HepG2 (cell line): ENCODE measurements at regions not wholly inside any gene's neighbourhood (a gene's known extent, or its start where the extent isn't known, plus 50 kb on each side); places are given as distances from the start of the nearest gene placed in this dataset.

ENCODE experiments used
- ATAC-seq: fragments of 200-7000 bp; cut with Tn5 transposase; 3 replicates; pipeline ENCODE4 v1.9.1; 2020; ENCODE audit warnings: mild to moderate bottlenecking, moderate library complexity
- BruUV-seq: library from RNA; stranded (reverse); fragments of 400-500 nt; replicated peaks from 2 replicates; lab custom pipeline; 2021; lab: Mats Ljungman, UMichigan
- CTCF ChIA-PET: fragments of 300-600 bp; formaldehyde crosslinking; extraction: SDS; loops from one replicate; lab custom pipeline; 2021; ENCODE audit warnings: low total read pairs, inconsistent platforms, low intra/inter-chr PET ratio; lab: Yijun Ruan, JAX
- POLR2A ChIA-PET: fragments of 350-600 bp; sonication (Branson Sonifier 250); formaldehyde crosslinking; loops from one replicate; lab custom pipeline; 2020; ENCODE audit warnings: antibody characterized with exemption, inconsistent platforms; lab: Yijun Ruan, JAX
- DNase-seq: peaks from one replicate; pipeline ENCODE4 v3.0.0-alpha.2; 2015; ENCODE audit warnings: low spot score
- FAIRE-seq: peaks from 3 replicates; lab custom pipeline; 2011; peaks lifted over from hg19 to GRCh38; lab: Jason Lieb, UNC
- H2AFZ ChIP-seq: one replicate; pipeline ENCODE4 v1.6.1; 2011; ENCODE audit warnings: low read length, inconsistent platforms
- H3K27ac ChIP-seq: fragments of 300-600 bp; 3 replicates; pipeline ENCODE4 v1.8.0; 2011; ENCODE audit warnings: mixed run types, mild to moderate bottlenecking, mixed read lengths, low read length, inconsistent platforms; ENCODE audit not compliant: insufficient read depth; ENCODE audit errors: extremely low read length
- H3K27me3 ChIP-seq, 2 experiments: fragments of 200-600 bp in 1 of 2; 2 replicates in 1 of 2; 3 replicates in 1 of 2; pipeline versions ENCODE4 v1.6.0 to v1.8.0; 2011; ENCODE audit warnings: low read length in 2 of 2, mild to moderate bottlenecking in 2 of 2, moderate library complexity in 2 of 2, inconsistent platforms in 1 of 2; ENCODE audit not compliant: insufficient read depth in 2 of 2, control insufficient read depth in 1 of 2
- H3K36me3 ChIP-seq, 2 experiments: fragments of 200-600 bp in 1 of 2; replicated peaks in 1 of 2; 2 replicates in 1 of 2; 3 replicates in 1 of 2; pipeline versions ENCODE4 v1.5.1 to v1.8.0; 2011; ENCODE audit warnings: low read length in 2 of 2, inconsistent platforms in 1 of 2; ENCODE audit not compliant: insufficient read depth in 2 of 2, control insufficient read depth in 1 of 2
- H3K4me1 ChIP-seq: 2 replicates; pipeline ENCODE4 v1.5.1; 2012; ENCODE audit warnings: low read length, inconsistent platforms; ENCODE audit not compliant: insufficient read depth
- H3K4me2 ChIP-seq: 2 replicates; pipeline ENCODE4 v1.6.0; 2011; ENCODE audit warnings: low read depth, low read length, inconsistent platforms
- H3K4me3 ChIP-seq, 3 experiments: fragments of 200-600 bp in 1 of 3; sonication (generic), shearing (Covaris generic) in 1 of 3; replicated peaks in 1 of 3; 2 replicates each; pipeline ENCODE4 v1.5.1; 2011 to 2016; ENCODE audit warnings: low read length in 3 of 3, inconsistent platforms in 2 of 3, low read depth in 2 of 3, mild to moderate bottlenecking in 2 of 3, control low read depth in 1 of 3, mixed read lengths in 1 of 3; ENCODE audit not compliant: insufficient read depth in 1 of 3
- H3K79me2 ChIP-seq: one replicate; pipeline ENCODE4 v1.6.1; 2011; ENCODE audit warnings: low read length, inconsistent platforms; ENCODE audit not compliant: insufficient read depth
- H3K9ac ChIP-seq: 2 replicates; pipeline ENCODE4 v1.6.0; 2011; ENCODE audit warnings: mild to moderate bottlenecking, low read depth, low read length, inconsistent platforms; ENCODE audit not compliant: insufficient read depth
- H3K9me3 ChIP-seq: 2 replicates; pipeline ENCODE4 v1.5.1; 2012; ENCODE audit warnings: mild to moderate bottlenecking, low read length
- H4K20me1 ChIP-seq: 2 replicates; pipeline ENCODE4 v1.6.0; 2011; ENCODE audit warnings: inconsistent platforms, mild to moderate bottlenecking, low read length, moderate library complexity; ENCODE audit not compliant: insufficient read depth
- ZNF350 ChIP-seq: sonication (generic); formaldehyde crosslinking; IDR thresholded peaks from 2 replicates; pipeline ENCODE4 v1.4.0; 2020; ENCODE audit warnings: mild to moderate bottlenecking, low read depth, missing genetic modification reagents, borderline replicate concordance
- ZNF607 ChIP-seq: sonication (generic); formaldehyde crosslinking; IDR thresholded peaks from 2 replicates; pipeline ENCODE4 v1.5.1; 2020; ENCODE audit warnings: missing genetic modification reagents, mild to moderate bottlenecking, borderline replicate concordance
- ZNF790 ChIP-seq: sonication (generic); formaldehyde crosslinking; IDR thresholded peaks from 2 replicates; pipeline ENCODE4 v1.8.0; 2022; ENCODE audit warnings: missing genetic modification reagents, mild to moderate bottlenecking, borderline replicate concordance
- WGBS: methylation state at CpG from one replicate; pipeline ENCODE4 v1.1.6; 2017; ENCODE audit warnings: low lambda C conversion rate; 5-methylcytosine and 5-hydroxymethylcytosine counted together
- in situ Hi-C: cut with HindIII; loops from 2 replicates; pipeline ENCODE4 v1.10.0; 2017; ENCODE audit warnings: low pct_unique_long_range_greater_than_20kb; ENCODE audit not compliant: extremely low pct_ligation_motif_present
- intact Hi-C: fragments of 100-400 bp; cut with micrococcal nuclease; formaldehyde crosslinking; loops from one replicate; pipeline ENCODE4 v1.10.0; 2022; ENCODE audit not compliant: unreplicated experiment
- TF ChIP-seq, protein P1 (sequence below): sonication (generic); formaldehyde crosslinking; IDR thresholded peaks from 2 replicates; pipeline ENCODE4 v1.8.0; 2022; ENCODE audit warnings: missing genetic modification reagents, mild to moderate bottlenecking, inconsistent platforms, borderline replicate concordance

DNA sequence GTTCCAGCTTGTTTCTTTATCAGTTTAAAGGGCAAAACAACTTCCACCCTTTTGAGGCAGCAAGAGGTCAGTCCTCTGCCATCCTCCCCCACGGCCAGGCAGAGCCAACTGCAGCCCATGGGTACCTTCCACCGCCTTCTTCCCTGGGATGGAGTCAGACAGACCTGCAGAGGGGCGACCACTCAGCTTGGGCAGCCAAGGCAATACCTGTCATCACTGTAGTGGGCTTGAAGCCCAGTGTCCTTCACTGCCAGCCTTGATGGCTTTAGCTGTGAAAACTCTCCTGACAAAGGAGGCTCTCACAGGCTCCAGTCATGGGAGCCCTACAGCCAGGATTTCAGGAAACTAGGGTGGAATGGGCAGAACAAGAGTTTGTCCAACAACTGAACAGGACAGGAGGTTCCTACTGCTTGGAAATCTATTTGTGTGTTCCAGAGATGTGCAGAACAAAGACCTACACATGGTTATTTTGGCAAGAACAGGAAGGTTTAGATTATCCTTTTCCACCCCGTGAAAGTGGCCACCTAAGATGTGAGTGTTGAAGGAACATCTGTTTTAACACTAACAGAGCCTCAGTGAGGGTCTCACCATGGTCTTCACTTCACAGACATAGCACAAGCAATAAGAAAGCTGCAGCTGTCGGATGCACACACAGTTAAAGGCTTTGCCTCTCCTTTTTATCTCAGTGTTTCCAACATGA, 93.9 kb upstream of the RMDN2 start:
- Histone ChIP-seq H3K4me2 (no peak overlapping the region), H3K9me3 (no peaks in the 10 kb centered on the region), H3K4me1 (peaks cover 13% of the 10 kb centered on the region), H4K20me1 (no peaks in the 10 kb centered on the region), H3K4me3 (no peak overlapping the region), H3K27ac (no peak overlapping the region), H3K36me3 (no peaks in the 10 kb centered on the region), H3K9ac (no peak overlapping the region), H2AFZ (no peak overlapping the region), H3K27me3 (peaks cover 0 to 9% of the 10 kb centered on the region in 2 experiments; a peak in 1 of 5 replicates), H3K79me2 (no peaks in the 10 kb centered on the region)
- no peak for FAIRE-seq
- no peak for ATAC-seq
- intact Hi-C loops: no loop called here
- in situ Hi-C loops: loop anchor here (5.0 kb wide), 1 partner anchor 434 kb away; no protein-coding TSS in a partner anchor
- 11% methylated on average over 5 of the region's 5 CpGs for WGBS
- BruUV-seq: no TSS peak
- CTCF ChIA-PET: interaction anchor here (1.2 to 2.9 kb wide), 3 partner anchors 416 to 435 kb away, joined by 3 to 35 read pairs (median 23); no protein-coding TSS in a partner anchor
- POLR2A ChIA-PET: no interaction called here
- TF ChIP-seq ZNF350 (CRISPR knock-in tag): no peak
- no peak for TF ChIP-seq ZNF790 (CRISPR knock-in tag)
- TF ChIP-seq, protein P1, sequence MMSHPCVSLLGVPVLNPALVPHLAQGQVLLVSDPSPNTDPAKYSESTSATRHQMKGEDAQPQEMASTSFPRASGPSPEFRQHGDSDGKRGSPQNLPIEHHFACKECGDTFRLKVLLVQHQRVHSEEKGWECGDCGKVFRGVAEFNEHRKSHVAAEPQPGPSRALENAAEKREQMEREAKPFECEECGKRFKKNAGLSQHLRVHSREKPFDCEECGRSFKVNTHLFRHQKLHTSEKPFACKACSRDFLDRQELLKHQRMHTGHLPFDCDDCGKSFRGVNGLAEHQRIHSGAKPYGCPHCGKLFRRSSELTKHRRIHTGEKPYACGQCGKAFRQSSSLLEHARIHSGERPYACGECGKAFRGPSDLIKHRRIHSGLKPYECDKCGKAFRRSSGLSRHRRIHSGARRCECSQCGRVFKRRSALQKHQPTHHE (CRISPR knock-in tag): no peak
- no peak for TF ChIP-seq ZNF607 (CRISPR knock-in tag)
- no peak for DNase-seq
